Ascending aorta (tissue), 2 donors: ENCODE measurements at regions not wholly inside any gene's neighbourhood (a gene's known extent, or its start where the extent isn't known, plus 50 kb on each side); places are given as distances from the start of the nearest gene placed in this dataset.
"Not testable (repeated sequence)": the region's sequence is repeated elsewhere in the genome, so short reads cannot be mapped to it uniquely, and the experiment has no call there.

Experiments
- DNase-seq, 2 donors: peaks; one replicate each; pipeline ENCODE4 v3.0.0-alpha.2; 2019; ENCODE audit warnings: low spot score in 2 of 2
- H3K27ac ChIP-seq, 2 donors: fragments of 200-600 bp; sonication (generic); one replicate each; pipeline ENCODE4 v1.5.1; 2016 to 2017; ENCODE audit warnings: mild to moderate bottlenecking in 1 of 2
- H3K27me3 ChIP-seq: fragments of 200-600 bp; sonication (generic); one replicate; pipeline ENCODE4 v1.5.1; 2017
- H3K36me3 ChIP-seq, 2 donors: fragments of 200-600 bp; sonication (generic); one replicate each; pipeline ENCODE4 v1.5.1; 2016
- H3K4me1 ChIP-seq, 2 donors: fragments of 200-600 bp; sonication (generic); one replicate each; pipeline ENCODE4 v1.5.1; 2016 to 2017; ENCODE audit warnings: mild to moderate bottlenecking in 1 of 2
- H3K4me3 ChIP-seq, 2 donors: fragments of 200-600 bp; sonication (generic); one replicate each; pipeline ENCODE4 v1.5.1; 2016 to 2017; ENCODE audit warnings: mild to moderate bottlenecking in 1 of 2
- H3K9me3 ChIP-seq, 2 donors: fragments of 200-600 bp; sonication (generic); one replicate each; pipeline ENCODE4 v1.5.1; 2016
- CTCF ChIP-seq, 3 experiments: fragments of 200-600 bp in 2 of 3; fragments of 450-650 bp in 1 of 3; sonication (generic) in 2 of 3; IDR thresholded peaks; one replicate each; pipeline ENCODE4 v1.5.1; 2016 to 2019; ENCODE audit warnings: antibody characterized with exemption in 3 of 3, mild to moderate bottlenecking in 1 of 3, moderate library complexity in 1 of 3
- intact Hi-C: fragments of 100-400 bp; cut with DNase I; formaldehyde crosslinking; loops from one replicate; pipeline ENCODE4 v1.15.1; 2023

- TF ChIP-seq CTCF (IDR thresholded peaks at IDR 0.05) = no peak
These were observed 162.4 kb upstream of the ZNF608 start for GRCh38 chr5:124908581-124909451.

GRCh38 chr5:124909734-124910133 lies 163.3 kb upstream of the ZNF608 start:
- Histone ChIP-seq H3K4me3 (no peak overlapping the region), H3K36me3 (no peaks in the 10 kb centered on the region), H3K9me3 (no peaks in the 10 kb centered on the region), H3K27ac (no peak overlapping the region), H3K27me3 (no peaks in the 10 kb centered on the region), H3K4me1 (peaks cover 4 to 13% of the 10 kb centered on the region in 2 donors)
- intact Hi-C loops = loop anchor here (2.0 to 10.0 kb wide), 5 partner anchors 39 to 573 kb away; no protein-coding TSS in a partner anchor
- no peak for TF ChIP-seq CTCF (IDR thresholded peaks at IDR 0.05)
- DNase-seq = no peak

More at GRCh38 chr5:124908581-124909451, 162.4 kb upstream of the ZNF608 start:
- H3K36me3 ChIP-seq = no peaks in the 10 kb centered on the region
- no peaks in the 10 kb centered on the region for H3K9me3 ChIP-seq
- H3K27ac ChIP-seq = no peak overlapping the region
- peaks cover 4 to 13% of the 10 kb centered on the region in 2 donors for H3K4me1 ChIP-seq
- intact Hi-C loops = loop anchor here (2.0 to 10.0 kb wide), 5 partner anchors 40 to 573 kb away; no protein-coding TSS in a partner anchor
- DNase-seq = no peak
- H3K4me3 ChIP-seq = no peak overlapping the region
- no peaks in the 10 kb centered on the region for H3K27me3 ChIP-seq

- H3K4me1 ChIP-seq = peaks cover 4 to 13% of the 10 kb centered on the region in 2 donors
- intact Hi-C loops = no loop called here
These were observed 164.0 kb upstream of the ZNF608 start for GRCh38 chr5:124910354-124911016.

GRCh38 chr5:124912638-124913328 lies 166.3 kb upstream of the ZNF608 start:
- Histone ChIP-seq H3K27me3 (no peaks in the 10 kb centered on the region), H3K27ac (no peak overlapping the region), H3K4me3 (no peak overlapping the region), H3K9me3 (no peaks in the 10 kb centered on the region), H3K36me3 (no peaks in the 10 kb centered on the region), H3K4me1 (peaks cover 0 to 3% of the 10 kb centered on the region in 2 donors)
- no peak for TF ChIP-seq CTCF (IDR thresholded peaks at IDR 0.05)
- intact Hi-C loops = no loop called here
- no peak for DNase-seq

More at GRCh38 chr5:124910354-124911016, 164.0 kb upstream of the ZNF608 start:
- no peak for TF ChIP-seq CTCF (IDR thresholded peaks at IDR 0.05)
- H3K27ac ChIP-seq = no peak overlapping the region
- H3K4me3 ChIP-seq = no peak overlapping the region
- DNase-seq = no peak
- H3K27me3 ChIP-seq = no peaks in the 10 kb centered on the region
- no peaks in the 10 kb centered on the region for H3K36me3 ChIP-seq
- no peaks in the 10 kb centered on the region for H3K9me3 ChIP-seq

GRCh38 chr5:124913329-124913653 lies 166.9 kb upstream of the ZNF608 start:
- H3K9me3 ChIP-seq = no peaks in the 10 kb centered on the region
- H3K36me3 ChIP-seq = no peaks in the 10 kb centered on the region
- TF ChIP-seq CTCF (IDR thresholded peaks at IDR 0.05) = no peak
- H3K4me1 ChIP-seq = peaks cover 0 to 3% of the 10 kb centered on the region in 2 donors
- DNase-seq = no peak
- no peak overlapping the region for H3K4me3 ChIP-seq
- H3K27ac ChIP-seq = no peak overlapping the region
- H3K27me3 ChIP-seq = no peaks in the 10 kb centered on the region
- intact Hi-C loops = no loop called here

GRCh38 chr5:124916313-124916712 lies 169.9 kb upstream of the ZNF608 start:
- H3K4me1 ChIP-seq, H3K27me3 ChIP-seq: not testable (repeated sequence)

More at GRCh38 chr5:124916313-124916712, 169.9 kb upstream of the ZNF608 start:
- H3K4me3 ChIP-seq, H3K36me3 ChIP-seq, intact Hi-C loops, H3K27ac ChIP-seq, H3K9me3 ChIP-seq, DNase-seq: not testable (repeated sequence)
